ENCODE measurements at regions not wholly inside any gene's neighbourhood (a gene's known extent, or its start where the extent isn't known, plus 50 kb on each side); places are given as distances from the start of the nearest gene placed in this dataset.

DNA sequence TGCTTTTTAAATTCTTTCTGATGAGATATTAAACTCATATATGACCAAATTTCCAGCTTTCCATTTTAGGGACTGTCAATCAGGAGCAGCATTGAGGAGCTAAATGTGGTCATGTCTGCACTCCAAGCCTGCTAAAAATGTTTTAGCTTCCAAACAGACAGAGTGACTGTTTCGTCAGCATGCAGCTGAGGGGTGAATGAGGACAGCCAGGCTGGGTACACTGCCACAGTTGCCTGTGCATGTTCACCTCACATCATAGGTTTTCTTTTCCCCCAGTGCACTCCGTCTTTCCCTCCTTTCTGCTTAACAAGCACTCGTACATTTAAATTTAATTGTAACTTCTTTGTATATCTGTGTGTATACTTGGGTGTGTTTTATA, 138.1 kb downstream of the ARRDC3 start:
- CTCF ChIA-PET, result interaction anchor here (0.6 to 1.4 kb wide), 4 partner anchors 8 to 140 kb away, joined by 3 to 6 read pairs (median 4); no protein-coding TSS in a partner anchor
- no peaks in the 10 kb centered on the region for H3K4me1 ChIP-seq
- WGBS (ENCODE audit: missing lambda C conversion rate), result 53% methylated on average over 3 of the region's 3 CpGs
- no peak overlapping the region for H3K4me3 ChIP-seq
- POLR2A ChIA-PET, result interaction anchor here (0.9 kb wide), 1 partner anchor 136 kb away, joined by 7 read pairs; no protein-coding TSS in a partner anchor
- peaks cover 10% of the 10 kb centered on the region for H3K9me3 ChIP-seq
- FAIRE-seq, result no peak
- H3K27ac ChIP-seq, result no peak overlapping the region
- no peak for DNase-seq (ENCODE audit: low read depth in 1 of 2, low spot score in 1 of 2)
- TF ChIP-seq GATA3 (IDR thresholded peaks at IDR 0.05; ENCODE audit: borderline replicate concordance) (no peak), FOXS1 (CRISPR knock-in tag; IDR thresholded peaks at IDR 0.05) (no peak), RCOR1 (IDR thresholded peaks at IDR 0.05; ENCODE audit: low read depth, low read length) (no peak), SREBF2 (IDR thresholded peaks at IDR 0.05) (no peak)
- no peak overlapping the region for H3K4me2 ChIP-seq
- no peak for ATAC-seq

DNA sequence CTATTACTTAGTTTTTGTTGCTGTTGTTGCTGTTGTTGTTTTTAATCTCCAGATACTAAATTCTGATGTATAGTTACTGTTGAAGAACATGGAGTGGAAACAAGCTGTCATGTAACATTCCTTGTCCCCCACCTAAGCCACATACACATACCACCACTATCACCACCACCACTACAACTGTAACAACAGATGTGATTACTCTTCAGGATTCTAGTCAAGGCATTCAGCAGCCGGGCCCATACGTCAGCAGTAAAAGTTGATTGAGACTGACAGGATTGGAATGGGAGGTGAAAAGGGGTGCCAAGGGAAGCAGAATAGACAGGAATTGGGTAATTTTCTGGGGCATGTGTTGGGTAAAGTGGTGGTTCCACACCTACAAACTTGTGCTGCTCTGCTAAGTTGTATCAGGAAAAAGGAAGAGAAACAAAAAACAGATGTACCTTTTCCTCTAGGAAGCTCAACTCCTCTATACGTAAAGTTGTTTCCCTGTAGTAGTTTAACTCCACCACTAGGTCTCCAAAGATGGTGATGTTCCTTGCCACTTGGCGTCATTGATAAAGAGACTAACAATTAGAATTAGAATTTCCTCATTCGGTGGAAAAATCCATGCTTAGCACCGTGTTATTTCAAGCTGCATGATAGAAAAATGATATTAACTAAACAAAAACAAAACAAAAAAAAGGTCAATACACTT, 138.6 kb downstream of the ARRDC3 start:
- ATAC-seq (no peak), DNase-seq (ENCODE audit: low read depth in 1 of 2, low spot score in 1 of 2) (no peak), FAIRE-seq (no peak)
- 91% methylated on average over 6 of the region's 6 CpGs for WGBS (ENCODE audit: missing lambda C conversion rate)
- Histone ChIP-seq H3K4me3 (no peak overlapping the region), H3K4me1 (no peaks in the 10 kb centered on the region), H3K9me3 (peaks cover 10% of the 10 kb centered on the region), H3K27ac (no peak overlapping the region), H3K4me2 (no peak overlapping the region)
- no peak for TF ChIP-seq HEYL (CRISPR knock-in tag; IDR thresholded peaks at IDR 0.05)
- TF ChIP-seq POLR2AphosphoS2 (conservative IDR thresholded peaks at IDR 0.05; ENCODE audit: low read length), result no peak
- TF ChIP-seq POLR2A (IDR thresholded peaks at IDR 0.05; ENCODE audit: low read length), result no peak
- no peak for TF ChIP-seq CHD4 (IDR thresholded peaks at IDR 0.05; ENCODE audit: borderline replicate concordance)
- TF ChIP-seq ZNF302 (CRISPR knock-in tag; IDR thresholded peaks at IDR 0.05), result no peak
- TF ChIP-seq, protein P1, sequence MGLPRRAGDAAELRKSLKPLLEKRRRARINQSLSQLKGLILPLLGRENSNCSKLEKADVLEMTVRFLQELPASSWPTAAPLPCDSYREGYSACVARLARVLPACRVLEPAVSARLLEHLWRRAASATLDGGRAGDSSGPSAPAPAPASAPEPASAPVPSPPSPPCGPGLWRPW (IDR thresholded peaks at IDR 0.05), result no peak
- no peak for TF ChIP-seq USF2 (IDR thresholded peaks at IDR 0.05)
- no peak for TF ChIP-seq ZC3H11A (IDR thresholded peaks at IDR 0.05)
- TF ChIP-seq EHF (CRISPR knock-in tag; IDR thresholded peaks at IDR 0.05), result no peak
- no peak for TF ChIP-seq MAFK (IDR thresholded peaks at IDR 0.05; ENCODE audit: partially characterized antibody)
- ChIA-PET POLR2A (no interaction called here), CTCF (interaction anchor here (0.6 to 1.4 kb wide), 5 partner anchors 8 to 140 kb away, joined by 3 to 6 read pairs (median 4); no protein-coding TSS in a partner anchor)

DNA sequence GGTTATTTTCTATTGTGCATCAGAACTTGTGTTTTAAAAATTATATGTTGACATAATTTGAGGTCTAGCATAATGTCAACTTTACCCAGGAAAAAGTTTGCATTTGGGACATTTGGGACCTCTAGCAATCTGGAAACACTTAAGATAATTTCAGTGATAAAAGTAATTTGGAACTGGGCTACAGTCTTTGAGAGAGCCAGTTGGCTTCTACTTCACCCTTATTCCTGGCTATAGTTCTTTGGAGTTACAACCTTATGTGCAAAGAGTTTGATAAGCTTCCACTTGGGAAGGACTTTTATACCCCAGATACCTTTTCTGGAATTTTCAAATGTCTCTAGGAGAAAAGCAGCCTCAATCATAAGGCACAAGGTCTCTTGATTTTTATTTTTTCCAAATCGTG, 139.3 kb downstream of the ARRDC3 start:
- FAIRE-seq, result no peak
- WGBS (ENCODE audit: missing lambda C conversion rate), result 79% methylated on average over 1 of the region's 1 CpG
- DNase-seq (ENCODE audit: low read depth in 1 of 2, low spot score in 1 of 2), result no peak
- POLR2A ChIA-PET, result no interaction called here
- no peak overlapping the region for H3K4me3 ChIP-seq
- no peak overlapping the region for H3K27ac ChIP-seq
- H3K4me2 ChIP-seq, result no peak overlapping the region
- CTCF ChIA-PET, result interaction anchor here (1.1 to 1.3 kb wide), 2 partner anchors 9 to 11 kb away, joined by 3 to 4 read pairs; no protein-coding TSS in a partner anchor
- H3K9me3 ChIP-seq, result peaks cover 10% of the 10 kb centered on the region
- no peak for TF ChIP-seq HOXB5 (CRISPR knock-in tag; IDR thresholded peaks at IDR 0.05)
- TF ChIP-seq CBX8 (IDR thresholded peaks at IDR 0.05), result no peak
- no peak for TF ChIP-seq KDM5A (IDR thresholded peaks at IDR 0.05)
- TF ChIP-seq, protein P2, sequence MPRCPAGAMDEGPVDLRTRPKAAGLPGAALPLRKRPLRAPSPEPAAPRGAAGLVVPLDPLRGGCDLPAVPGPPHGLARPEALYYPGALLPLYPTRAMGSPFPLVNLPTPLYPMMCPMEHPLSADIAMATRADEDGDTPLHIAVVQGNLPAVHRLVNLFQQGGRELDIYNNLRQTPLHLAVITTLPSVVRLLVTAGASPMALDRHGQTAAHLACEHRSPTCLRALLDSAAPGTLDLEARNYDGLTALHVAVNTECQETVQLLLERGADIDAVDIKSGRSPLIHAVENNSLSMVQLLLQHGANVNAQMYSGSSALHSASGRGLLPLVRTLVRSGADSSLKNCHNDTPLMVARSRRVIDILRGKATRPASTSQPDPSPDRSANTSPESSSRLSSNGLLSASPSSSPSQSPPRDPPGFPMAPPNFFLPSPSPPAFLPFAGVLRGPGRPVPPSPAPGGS (IDR thresholded peaks at IDR 0.05), result no peak
- TF ChIP-seq HOXB13 (CRISPR knock-in tag; IDR thresholded peaks at IDR 0.05; ENCODE audit: low read depth), result no peak
- no peak for TF ChIP-seq CHD4 (IDR thresholded peaks at IDR 0.05; ENCODE audit: borderline replicate concordance)
- no peak for TF ChIP-seq ZSCAN20 (CRISPR knock-in tag; IDR thresholded peaks at IDR 0.05)
- TF ChIP-seq HOXA7 (CRISPR knock-in tag; IDR thresholded peaks at IDR 0.05), result no peak
- TF ChIP-seq SREBF2 (IDR thresholded peaks at IDR 0.05), result no peak
- TF ChIP-seq, protein P3, sequence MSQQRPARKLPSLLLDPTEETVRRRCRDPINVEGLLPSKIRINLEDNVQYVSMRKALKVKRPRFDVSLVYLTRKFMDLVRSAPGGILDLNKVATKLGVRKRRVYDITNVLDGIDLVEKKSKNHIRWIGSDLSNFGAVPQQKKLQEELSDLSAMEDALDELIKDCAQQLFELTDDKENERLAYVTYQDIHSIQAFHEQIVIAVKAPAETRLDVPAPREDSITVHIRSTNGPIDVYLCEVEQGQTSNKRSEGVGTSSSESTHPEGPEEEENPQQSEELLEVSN (IDR thresholded peaks at IDR 0.05; ENCODE audit: borderline replicate concordance, low read depth), result no peak
- no peak for TF ChIP-seq MAFK (IDR thresholded peaks at IDR 0.05; ENCODE audit: partially characterized antibody)
- TF ChIP-seq EHF (CRISPR knock-in tag; IDR thresholded peaks at IDR 0.05), result no peak
- TF ChIP-seq, protein P4, sequence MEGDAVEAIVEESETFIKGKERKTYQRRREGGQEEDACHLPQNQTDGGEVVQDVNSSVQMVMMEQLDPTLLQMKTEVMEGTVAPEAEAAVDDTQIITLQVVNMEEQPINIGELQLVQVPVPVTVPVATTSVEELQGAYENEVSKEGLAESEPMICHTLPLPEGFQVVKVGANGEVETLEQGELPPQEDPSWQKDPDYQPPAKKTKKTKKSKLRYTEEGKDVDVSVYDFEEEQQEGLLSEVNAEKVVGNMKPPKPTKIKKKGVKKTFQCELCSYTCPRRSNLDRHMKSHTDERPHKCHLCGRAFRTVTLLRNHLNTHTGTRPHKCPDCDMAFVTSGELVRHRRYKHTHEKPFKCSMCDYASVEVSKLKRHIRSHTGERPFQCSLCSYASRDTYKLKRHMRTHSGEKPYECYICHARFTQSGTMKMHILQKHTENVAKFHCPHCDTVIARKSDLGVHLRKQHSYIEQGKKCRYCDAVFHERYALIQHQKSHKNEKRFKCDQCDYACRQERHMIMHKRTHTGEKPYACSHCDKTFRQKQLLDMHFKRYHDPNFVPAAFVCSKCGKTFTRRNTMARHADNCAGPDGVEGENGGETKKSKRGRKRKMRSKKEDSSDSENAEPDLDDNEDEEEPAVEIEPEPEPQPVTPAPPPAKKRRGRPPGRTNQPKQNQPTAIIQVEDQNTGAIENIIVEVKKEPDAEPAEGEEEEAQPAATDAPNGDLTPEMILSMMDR (IDR thresholded peaks at IDR 0.05), result no peak
- TF ChIP-seq ATOH8 (CRISPR knock-in tag; IDR thresholded peaks at IDR 0.05; ENCODE audit: low read depth), result no peak
- no peak for TF ChIP-seq RNF2 (IDR thresholded peaks at IDR 0.05; ENCODE audit: borderline replicate concordance, low read depth)
- ATAC-seq, result no peak
- H3K4me1 ChIP-seq, result no peaks in the 10 kb centered on the region
